B cell (primary cell): ENCODE measurements at regions not wholly inside any gene's neighbourhood (a gene's known extent, or its start where the extent isn't known, plus 50 kb on each side); places are given as distances from the start of the nearest gene placed in this dataset.

Experiments
- ATAC-seq: fragments of 200-7000 bp; cut with Tn5 transposase; one replicate; pipeline ENCODE4 v1.10.0; 2021; ENCODE audit warnings: low read depth, mild to moderate bottlenecking, moderate number of reproducible peaks, moderate library complexity
- CTCF ChIA-PET: fragments of 350-600 bp; sonication (Branson Sonifier 250); formaldehyde crosslinking; loops from one replicate; lab custom pipeline; 2021; ENCODE audit warnings: antibody characterized with exemption, inconsistent platforms; lab: Charles Lee
- POLR2A ChIA-PET: fragments of 350-600 bp; sonication (Branson Sonifier 250); formaldehyde crosslinking; loops from one replicate; lab custom pipeline; 2021; ENCODE audit warnings: antibody characterized with exemption; lab: Charles Lee
- DNase-seq: peaks from one replicate; pipeline ENCODE4 v3.0.0; 2013
- H2AFZ ChIP-seq: 2 replicates; pipeline ENCODE4 v1.6.1; 2012; ENCODE audit warnings: mild to moderate bottlenecking, low read depth, low read length; ENCODE audit not compliant: insufficient read depth, poor library complexity, severe bottlenecking
- H3K27ac ChIP-seq, 2 donors: 1 replicate in 1 of 2; 2 replicates in 1 of 2; pipeline ENCODE4 v1.5.1; 2012 to 2013; ENCODE audit warnings: low read length in 2 of 2, mild to moderate bottlenecking in 2 of 2, moderate library complexity in 1 of 2
- H3K27me3 ChIP-seq, 4 experiments: fragments of 200-600 bp in 1 of 4; sonication (generic) in 1 of 4; replicated peaks in 1 of 4; 1 replicate in 2 of 4; 2 replicates in 2 of 4; pipeline versions ENCODE4 v1.6.1 to v1.7.0; 2013 to 2016; ENCODE audit warnings: low read length in 3 of 4, mild to moderate bottlenecking in 2 of 4, mixed read lengths in 1 of 4, moderate library complexity in 1 of 4; ENCODE audit not compliant: insufficient read depth in 4 of 4, control insufficient read depth in 3 of 4; ENCODE audit errors: control extremely low read depth in 1 of 4
- H3K36me3 ChIP-seq, 2 experiments: replicated peaks in 1 of 2; 1 replicate in 1 of 2; 2 replicates in 1 of 2; pipeline versions ENCODE4 v1.6.1 to v1.7.1; 2013; ENCODE audit warnings: low read length in 1 of 2; ENCODE audit not compliant: insufficient read depth in 2 of 2, control insufficient read depth in 1 of 2; ENCODE audit errors: control extremely low read depth in 1 of 2, extremely low read depth in 1 of 2
- H3K4me1 ChIP-seq, 2 donors: fragments of 200-600 bp in 1 of 2; sonication (generic) in 1 of 2; 1 replicate in 1 of 2; 2 replicates in 1 of 2; pipeline versions ENCODE4 v1.5.1 to v1.6.1; 2013 to 2017; ENCODE audit warnings: low read length in 2 of 2; ENCODE audit not compliant: control insufficient read depth in 2 of 2, insufficient read depth in 2 of 2
- H3K4me2 ChIP-seq: replicated peaks from 2 replicates; pipeline ENCODE3; 2012; ENCODE audit warnings: mild to moderate bottlenecking, low read depth, low read length; ENCODE audit not compliant: poor library complexity, severe bottlenecking
- H3K4me3 ChIP-seq, 5 experiments: fragments of 200-600 bp in 1 of 5; sonication (generic) in 1 of 5; 1 replicate in 3 of 5; 2 replicates in 2 of 5; pipeline versions ENCODE4 v1.5.1 to v1.7.0; 2011 to 2016; ENCODE audit warnings: low read length in 4 of 5, mild to moderate bottlenecking in 4 of 5, low read depth in 2 of 5, control low read depth in 1 of 5, moderate library complexity in 1 of 5; ENCODE audit not compliant: insufficient read depth in 1 of 5; ENCODE audit errors: control extremely low read depth in 1 of 5, extremely low read depth in 1 of 5
- H3K79me2 ChIP-seq: fragments of 200-600 bp; sonication (generic); one replicate; pipeline ENCODE4 v1.6.0; 2016; ENCODE audit warnings: low read length; ENCODE audit not compliant: control insufficient read depth, insufficient read depth
- H3K9ac ChIP-seq: fragments of 200-600 bp; sonication (generic); 2 replicates; pipeline ENCODE4 v1.6.1; 2017; ENCODE audit warnings: mild to moderate bottlenecking, low read length, moderate library complexity
- H3K9me3 ChIP-seq, 3 donors: one replicate each; pipeline versions ENCODE4 v1.6.1 to v1.7.1; 2013; ENCODE audit warnings: low read length in 2 of 3; ENCODE audit not compliant: control insufficient read depth in 2 of 3, insufficient read depth in 1 of 3; ENCODE audit errors: control extremely low read depth in 1 of 3
- H4K20me1 ChIP-seq: 2 replicates; pipeline ENCODE4 v1.6.0; 2012; ENCODE audit warnings: mild to moderate bottlenecking, low read length; ENCODE audit not compliant: insufficient read depth, control insufficient read depth, poor library complexity, severe bottlenecking
- H3K27ac Mint-ChIP-seq: one replicate; pipeline ENCODE4 v1.8.0; 2021; ENCODE audit warnings: mixed read lengths
- H3K27me3 Mint-ChIP-seq: one replicate; pipeline ENCODE4 v1.8.0; 2021; ENCODE audit warnings: mixed read lengths
- H3K4me1 Mint-ChIP-seq: one replicate; pipeline ENCODE4 v1.8.0; 2021; ENCODE audit warnings: mixed read lengths
- H3K4me3 Mint-ChIP-seq: one replicate; pipeline ENCODE4 v1.8.0; 2021; ENCODE audit warnings: mixed read lengths
- H3K9me3 Mint-ChIP-seq: one replicate; pipeline ENCODE4 v1.8.0; 2022; ENCODE audit warnings: mixed read lengths; ENCODE audit not compliant: insufficient read depth
- CTCF ChIP-seq: fragments of 200-600 bp; IDR thresholded peaks from one replicate; pipeline ENCODE4 v1.8.0; 2022; ENCODE audit warnings: antibody characterized with exemption, mild to moderate bottlenecking
- EZH2 ChIP-seq: IDR thresholded peaks from 2 replicates; pipeline ENCODE4 v1.6.1; 2012; ENCODE audit warnings: borderline replicate concordance, low read depth, mild to moderate bottlenecking, moderate library complexity, low read length; ENCODE audit not compliant: insufficient read depth, poor library complexity, severe bottlenecking
- WGBS: methylation state at CpG from one replicate; pipeline ENCODE4 v1.1.5; 2013; ENCODE audit warnings: missing lambda C conversion rate; ENCODE audit not compliant: insufficient coverage; 5-methylcytosine and 5-hydroxymethylcytosine counted together
- intact Hi-C: fragments of 100-400 bp; cut with micrococcal nuclease; formaldehyde crosslinking; loops from one replicate; pipeline ENCODE4 v1.10.0; 2022

GRCh38 chr3:87727783-87728182 is 331.0 kb downstream of the CGGBP1 start:
- TF ChIP-seq CTCF (no peak), EZH2 (no peak)
- Histone ChIP-seq H4K20me1 (no peaks in the 10 kb centered on the region), H3K4me3 (no peak overlapping the region), H3K27me3 (no peaks in the 10 kb centered on the region), H2AFZ (no peak overlapping the region), H3K36me3 (no peaks in the 10 kb centered on the region), H3K4me2 (no peak overlapping the region), H3K9ac (no peak overlapping the region), H3K9me3 (peaks cover 0 to 2% (median 1%) of the 10 kb centered on the region in 3 donors), H3K79me2 (no peaks in the 10 kb centered on the region), H3K27ac (no peak overlapping the region), H3K4me1 (no peaks in the 10 kb centered on the region)
- no peaks in the 10 kb centered on the region for H3K27me3 Mint-ChIP-seq
- 67% methylated on average over 4 of the region's 4 CpGs for WGBS
- intact Hi-C loops, result no loop called here
- DNase-seq (no peak), ATAC-seq (no peak)
- POLR2A ChIA-PET, result no interaction called here
- no peak overlapping the region for H3K4me3 Mint-ChIP-seq
- H3K27ac Mint-ChIP-seq, result no peak overlapping the region
- H3K4me1 Mint-ChIP-seq, result no peaks in the 10 kb centered on the region
- CTCF ChIA-PET, result no interaction called here
- no peaks in the 10 kb centered on the region for H3K9me3 Mint-ChIP-seq

- ChIA-PET CTCF (no interaction called here), POLR2A (no interaction called here)
- H3K4me3 ChIP-seq, result no peak overlapping the region
- H3K79me2 ChIP-seq, result no peaks in the 10 kb centered on the region
- no peak overlapping the region for H3K9ac ChIP-seq
- H3K4me2 ChIP-seq, result no peak overlapping the region
- DNase-seq (no peak), ATAC-seq (no peak)
- H3K27me3 ChIP-seq, result no peaks in the 10 kb centered on the region
- Mint-ChIP-seq H3K27me3 (no peaks in the 10 kb centered on the region), H3K4me1 (no peaks in the 10 kb centered on the region), H3K4me3 (no peak overlapping the region), H3K9me3 (no peaks in the 10 kb centered on the region), H3K27ac (no peak overlapping the region)
- no peaks in the 10 kb centered on the region for H3K4me1 ChIP-seq
- 75% methylated on average over 1 of the region's 2 CpGs for WGBS
- intact Hi-C loops, result no loop called here
- H3K27ac ChIP-seq, result no peak overlapping the region
- no peak overlapping the region for H2AFZ ChIP-seq
- TF ChIP-seq CTCF, result no peak
- TF ChIP-seq EZH2, result no peak
- H4K20me1 ChIP-seq, result no peaks in the 10 kb centered on the region
- no peaks in the 10 kb centered on the region for H3K36me3 ChIP-seq
- H3K9me3 ChIP-seq, result peaks cover 0 to 1% (median 0%) of the 10 kb centered on the region in 3 donors
Observed at GRCh38 chr3:87719060-87719459, 339.7 kb downstream of the CGGBP1 start.
